K562 (cell line): ENCODE measurements at regions not wholly inside any gene's neighbourhood (a gene's known extent, or its start where the extent isn't known, plus 50 kb on each side); places are given as distances from the start of the nearest gene placed in this dataset.

Experiments used
- ATAC-seq: fragments of 200-7000 bp; cut with Tn5 transposase; 3 replicates; pipeline ENCODE4 v1.9.1; 2020; ENCODE audit warnings: moderate library complexity
- BruUV-seq: library from RNA; stranded (reverse); fragments of 400-500 nt; replicated peaks from 2 replicates; lab custom pipeline; 2021; lab: Mats Ljungman, UMichigan
- CTCF ChIA-PET: fragments of 300-600 bp; formaldehyde crosslinking; extraction: SDS; loops from one replicate; lab custom pipeline; 2021; ENCODE audit warnings: low intra/inter-chr PET ratio; lab: Yijun Ruan, JAX
- POLR2A ChIA-PET: fragments of 300-600, 350-650 bp; sonication (Branson Sonifier 250); formaldehyde crosslinking; extraction: SDS; loops from one replicate; lab custom pipeline; 2021; ENCODE audit warnings: antibody characterized with exemption, inconsistent platforms; lab: Yijun Ruan, JAX
- DNase-seq, 4 experiments: peaks; one replicate each; pipeline versions ENCODE4 v3.0.0 to v3.0.0-alpha.2; 2011 to 2018; ENCODE audit warnings: low spot score in 3 of 4, mixed read lengths in 3 of 4; ENCODE audit errors: extremely low read depth in 1 of 4
- FAIRE-seq: peaks from 2 replicates; lab custom pipeline; 2011; peaks lifted over from hg19 to GRCh38; lab: Jason Lieb, UNC
- H2AFZ ChIP-seq: 2 replicates; pipeline ENCODE4 v1.6.0; 2011; ENCODE audit warnings: low read depth, low read length, control low read depth, inconsistent platforms
- H3K27ac ChIP-seq: fragments of 200-600 bp; 3 replicates; pipeline ENCODE4 v1.8.0; 2011; ENCODE audit warnings: low read depth, mild to moderate bottlenecking, control low read depth, inconsistent platforms, low read length, moderate library complexity, mixed read lengths; ENCODE audit errors: extremely low read depth
- H3K27me3 ChIP-seq, 2 experiments: fragments of 300-600 bp in 1 of 2; 2 replicates in 1 of 2; 3 replicates in 1 of 2; pipeline versions ENCODE4 v1.6.0 to v1.8.0; 2011; ENCODE audit warnings: inconsistent platforms in 2 of 2, low read length in 2 of 2, mild to moderate bottlenecking in 1 of 2, mixed read lengths in 1 of 2, moderate library complexity in 1 of 2; ENCODE audit not compliant: control insufficient read depth in 2 of 2, insufficient read depth in 2 of 2
- H3K36me3 ChIP-seq: fragments of 300-600 bp; 3 replicates; pipeline ENCODE4 v1.8.0; 2011; ENCODE audit warnings: mild to moderate bottlenecking, low read length, inconsistent platforms; ENCODE audit not compliant: control insufficient read depth, insufficient read depth
- H3K4me1 ChIP-seq, 2 experiments: fragments of 200-600 bp in 1 of 2; replicated peaks in 1 of 2; 2 replicates in 1 of 2; 3 replicates in 1 of 2; pipeline versions ENCODE4 v1.5.1 to v1.8.0; 2011; ENCODE audit warnings: inconsistent platforms in 2 of 2, low read length in 2 of 2, mild to moderate bottlenecking in 1 of 2, mixed read lengths in 1 of 2, moderate library complexity in 1 of 2; ENCODE audit not compliant: control insufficient read depth in 2 of 2, insufficient read depth in 2 of 2
- H3K4me2 ChIP-seq: 2 replicates; pipeline ENCODE4 v1.6.1; 2011; ENCODE audit warnings: low read length, control low read depth, inconsistent platforms, mixed read lengths; ENCODE audit not compliant: insufficient read depth
- H3K4me3 ChIP-seq: fragments of 200-600 bp; sonication (generic), shearing (Covaris generic); 2 replicates; pipeline ENCODE4 v1.5.1; 2016; ENCODE audit warnings: control low read depth, inconsistent platforms
- H3K79me2 ChIP-seq: fragments of 200-600 bp; 3 replicates; pipeline ENCODE4 v1.8.0; 2011; ENCODE audit warnings: low read length, inconsistent platforms; ENCODE audit not compliant: control insufficient read depth, insufficient read depth
- H3K9ac ChIP-seq, 2 experiments: 2 replicates each; pipeline versions ENCODE4 v1.6.0 to v1.6.1; 2011; ENCODE audit warnings: low read depth in 2 of 2, low read length in 2 of 2, control low read depth in 1 of 2, inconsistent platforms in 1 of 2, mild to moderate bottlenecking in 1 of 2, mixed read lengths in 1 of 2; ENCODE audit not compliant: insufficient read depth in 1 of 2
- H3K9me1 ChIP-seq: one replicate; pipeline ENCODE4 v1.6.0; 2011; ENCODE audit warnings: inconsistent platforms, mild to moderate bottlenecking, low read length, moderate library complexity; ENCODE audit not compliant: control insufficient read depth, insufficient read depth
- H3K9me3 ChIP-seq: replicated peaks from 2 replicates; pipeline ENCODE4 v1.5.1; 2011; ENCODE audit warnings: low read depth, low read length, inconsistent platforms; ENCODE audit not compliant: control insufficient read depth, insufficient read depth
- H4K20me1 ChIP-seq: replicated peaks from 2 replicates; pipeline ENCODE4 v1.6.1; 2011; ENCODE audit warnings: low read length, inconsistent platforms, mixed read lengths; ENCODE audit not compliant: control insufficient read depth, insufficient read depth
- ARID2 ChIP-seq: fragments of 450-650 bp; IDR thresholded peaks from 2 replicates; pipeline ENCODE4 v1.6.1; 2017; ENCODE audit warnings: antibody characterized with exemption, mild to moderate bottlenecking
- E2F8 ChIP-seq: fragments of 450-650 bp; IDR thresholded peaks from 2 replicates; pipeline ENCODE4 v1.7.1; 2018; ENCODE audit warnings: mild to moderate bottlenecking, low read depth; ENCODE audit not compliant: partially characterized antibody
- EHMT2 ChIP-seq: fragments of 450-650 bp; IDR thresholded peaks from 2 replicates; pipeline ENCODE4 v1.6.1; 2018; ENCODE audit warnings: antibody characterized with exemption
- ERF ChIP-seq: fragments of 450-650 bp; formaldehyde crosslinking; IDR thresholded peaks from 2 replicates; pipeline ENCODE4 v1.4.0; 2020; ENCODE audit warnings: mild to moderate bottlenecking, mixed read lengths
- KLF16 ChIP-seq: IDR thresholded peaks from 2 replicates; pipeline ENCODE4 v1.6.1; 2016; ENCODE audit warnings: antibody characterized with exemption
- SMARCA4 ChIP-seq: fragments of 450-650 bp; IDR thresholded peaks from 2 replicates; pipeline ENCODE4 v1.6.1; 2016
- TGIF2 ChIP-seq: sonication (generic); formaldehyde crosslinking; IDR thresholded peaks from 2 replicates; pipeline ENCODE4 v1.8.1; 2022; ENCODE audit warnings: mild to moderate bottlenecking, missing genetic modification reagents, moderate library complexity
- ZC3H11A ChIP-seq: IDR thresholded peaks from 2 replicates; pipeline ENCODE4 v1.6.1; 2012; ENCODE audit warnings: low read depth, low read length, improper control_type of control experiment
- ZNF280A ChIP-seq: fragments of 450-650 bp; IDR thresholded peaks from 2 replicates; pipeline ENCODE4 v1.6.1; 2018; ENCODE audit warnings: mild to moderate bottlenecking, low read depth; ENCODE audit not compliant: partially characterized antibody
- ZNF398 ChIP-seq: fragments of 250-450 bp; sonication (Bioruptor Pico); IDR thresholded peaks from 2 replicates; pipeline ENCODE4 v1.8.0; 2021; ENCODE audit warnings: moderate library complexity, mild to moderate bottlenecking, inconsistent platforms
- ZNF511 ChIP-seq: sonication (generic); formaldehyde crosslinking; IDR thresholded peaks from 2 replicates; pipeline ENCODE4 v1.8.0; 2022; ENCODE audit warnings: mild to moderate bottlenecking, missing genetic modification reagents
- ZNF766 ChIP-seq: fragments of 200-800 bp; sonication (Bioruptor generic); conservative IDR thresholded peaks from 2 replicates; pipeline ENCODE4 v1.6.1; 2016; ENCODE audit warnings: missing genetic modification characterization, missing compliant biosample characterization
- ZNF79 ChIP-seq: fragments of 250-450 bp; sonication (Bioruptor Pico); IDR thresholded peaks from 2 replicates; pipeline ENCODE4 v1.4.0; 2020; ENCODE audit warnings: low read depth, mild to moderate bottlenecking, moderate library complexity
- ZNF830 ChIP-seq: fragments of 250-450 bp; sonication (Bioruptor Pico); IDR thresholded peaks from 2 replicates; pipeline ENCODE4 v1.5.0; 2021; ENCODE audit warnings: mild to moderate bottlenecking
- WGBS: fragments of 100-300 bp; shearing (Covaris generic); methylation state at CpG from one replicate; pipeline ENCODE4 v1.1.6; 2016; ENCODE audit warnings: low coverage, mixed read lengths; ENCODE audit not compliant: insufficient coverage; ENCODE audit errors: missing lambda C conversion rate; 5-methylcytosine and 5-hydroxymethylcytosine counted together
- in situ Hi-C: fragments of 300-500 bp; cut with MboI; formaldehyde crosslinking; loops from 4 replicates; pipeline ENCODE4 v1.15.0; 2018; ENCODE audit warnings: inconsistent platforms, mixed read lengths
- intact Hi-C: fragments of 100-400 bp; cut with micrococcal nuclease; formaldehyde crosslinking; loops from 2 replicates; pipeline ENCODE4 v1.14.2; 2022

- intact Hi-C loops = no loop called here
- WGBS = 5% methylated on average over 1 of the region's 1 CpG
- POLR2A ChIA-PET = no interaction called here
These were observed 398.4 kb upstream of the CHST9 start for GRCh38 chr18:27583466-27583865.

More at GRCh38 chr18:27583466-27583865, 398.4 kb upstream of the CHST9 start:
- FAIRE-seq = no peak
- no peak for ATAC-seq
- no peaks in the 10 kb centered on the region for H3K9me1 ChIP-seq
- H3K79me2 ChIP-seq = no peaks in the 10 kb centered on the region
- TF ChIP-seq ZNF398 (CRISPR knock-in tag) (no peak), TGIF2 (CRISPR knock-in tag) (no peak), ZNF830 (CRISPR knock-in tag) (no peak), ZC3H11A (no peak), ZNF511 (no peak), ARID2 (no peak), ZNF280A (no peak), ZNF79 (CRISPR knock-in tag) (no peak), KLF16 (no peak), ZNF766 (CRISPR knock-in tag) (no peak), E2F8 (no peak), EHMT2 (no peak), SMARCA4 (no peak), ERF (CRISPR knock-in tag) (no peak)
- no peaks in the 10 kb centered on the region for H4K20me1 ChIP-seq
- no peak overlapping the region for H3K9ac ChIP-seq
- H2AFZ ChIP-seq = no peak overlapping the region
- no TSS peak for BruUV-seq
- DNase-seq = no peak
- in situ Hi-C loops = no loop called here
- no peaks in the 10 kb centered on the region for H3K27me3 ChIP-seq
- no peaks in the 10 kb centered on the region for H3K9me3 ChIP-seq
- no peaks in the 10 kb centered on the region for H3K4me1 ChIP-seq
- H3K27ac ChIP-seq = no peak overlapping the region
- CTCF ChIA-PET = no interaction called here
- H3K36me3 ChIP-seq = no peaks in the 10 kb centered on the region
- no peak overlapping the region for H3K4me2 ChIP-seq
- H3K4me3 ChIP-seq = no peak overlapping the region
